Caki2 (cell line): ENCODE measurements at regions not wholly inside any gene's neighbourhood (a gene's known extent, or its start where the extent isn't known, plus 50 kb on each side); places are given as distances from the start of the nearest gene placed in this dataset.
"Not testable (repeated sequence)": the region's sequence is repeated elsewhere in the genome, so short reads cannot be mapped to it uniquely, and the experiment has no call there.

Experiments
- DNase-seq: peaks from one replicate; pipeline ENCODE4 v3.0.0-alpha.2; 2015; ENCODE audit warnings: low read depth
- in situ Hi-C: cut with HindIII; loops from 2 replicates; pipeline ENCODE4 v1.10.0; 2016; ENCODE audit warnings: low sequenced_read_pairs, low pct_unique_long_range_greater_than_20kb, mixed read lengths

GRCh38 chr2:238502088-238502810, 75.5 kb downstream of the ASB1 start:
- no peak for DNase-seq
- in situ Hi-C loops = no loop called here

DNA sequence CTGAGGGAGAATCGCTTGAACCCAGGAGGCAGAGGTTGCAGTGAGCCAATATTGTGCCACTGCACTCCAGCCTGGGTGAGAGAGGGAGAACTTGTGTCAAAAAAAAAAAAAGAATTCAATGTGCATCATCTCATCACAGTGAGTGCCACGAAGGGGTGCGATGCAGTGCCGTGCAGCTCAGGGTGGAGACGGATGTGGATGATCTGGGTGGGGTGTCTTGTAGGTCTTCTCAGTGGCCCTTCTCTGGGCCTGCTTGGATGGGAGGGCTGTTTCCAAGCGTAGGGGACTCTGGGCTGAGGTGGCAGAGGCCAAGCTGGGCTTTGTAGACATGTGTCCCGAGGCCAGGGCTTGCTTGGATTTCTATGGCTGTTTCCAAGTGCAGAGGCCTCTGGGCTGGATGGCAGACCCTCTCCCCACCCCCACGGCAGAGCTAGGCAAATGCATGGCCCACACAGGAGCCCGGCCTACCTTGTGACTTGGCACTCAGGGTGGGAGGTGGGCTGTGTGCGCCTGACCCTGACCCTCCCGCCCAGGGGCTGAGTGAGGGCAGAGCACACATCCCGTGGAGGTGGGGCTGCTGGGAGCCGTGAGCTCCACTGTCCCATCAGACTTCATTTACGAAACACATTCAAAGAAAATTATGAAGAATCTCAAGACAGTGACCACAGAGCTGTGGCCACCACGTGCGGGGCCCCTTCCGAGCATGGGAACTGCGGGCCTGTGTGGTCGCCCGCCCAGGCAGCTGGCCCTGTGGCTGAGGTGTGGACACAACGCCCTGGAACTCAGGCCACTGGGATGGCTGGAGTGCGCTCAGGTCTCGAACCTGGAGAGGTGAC, 76.4 kb downstream of the ASB1 start:
- in situ Hi-C loops = no loop called here
- no peak for DNase-seq

GRCh38 chr2:238504181-238504931, 77.6 kb downstream of the ASB1 start:
- in situ Hi-C loops = no loop called here
- DNase-seq = no peak

GRCh38 chr2:238505119-238505891, 78.6 kb downstream of the ASB1 start:
- in situ Hi-C loops = no loop called here
- no peak for DNase-seq

- in situ Hi-C loops = no loop called here
- DNase-seq = no peak
Observed at GRCh38 chr2:238505892-238506280, 79.2 kb downstream of the ASB1 start.

DNA sequence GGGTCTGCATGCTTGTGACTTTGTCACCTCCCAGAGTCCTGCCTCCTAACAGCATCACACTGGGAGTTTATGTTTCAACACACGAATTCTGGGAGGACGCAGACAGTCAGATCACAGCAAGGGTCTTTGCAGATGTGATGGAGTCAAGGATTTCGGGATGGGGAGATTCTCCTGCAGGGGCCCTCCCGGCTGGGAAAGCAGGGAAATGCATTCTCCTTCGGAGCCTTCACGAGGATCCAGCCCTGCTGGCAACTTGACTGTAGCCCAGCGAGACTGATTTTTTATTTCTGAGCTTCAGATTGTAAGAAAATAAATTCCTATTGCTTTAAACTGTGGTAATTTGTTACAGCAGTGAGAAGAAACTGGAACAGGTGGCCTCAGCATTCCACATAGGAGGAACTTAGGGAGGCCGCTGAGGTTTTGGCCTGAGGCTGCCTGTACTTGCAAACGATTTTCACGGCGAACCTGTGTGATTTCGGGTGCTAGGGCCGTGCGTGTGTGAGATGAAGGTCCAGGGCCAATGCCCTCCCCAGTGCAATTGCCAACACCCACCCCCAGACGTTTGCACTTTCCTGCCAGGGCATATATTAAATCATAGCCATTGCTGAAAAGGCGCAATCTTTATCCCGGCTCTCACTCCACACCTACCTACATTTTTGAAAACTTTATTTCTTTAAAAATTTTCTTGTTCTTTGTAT, 79.8 kb downstream of the ASB1 start:
- in situ Hi-C loops = no loop called here
- no peak for DNase-seq

GRCh38 chr2:238507836-238508235, 81.1 kb downstream of the ASB1 start:
- in situ Hi-C loops = no loop called here
- DNase-seq = no peak

DNA sequence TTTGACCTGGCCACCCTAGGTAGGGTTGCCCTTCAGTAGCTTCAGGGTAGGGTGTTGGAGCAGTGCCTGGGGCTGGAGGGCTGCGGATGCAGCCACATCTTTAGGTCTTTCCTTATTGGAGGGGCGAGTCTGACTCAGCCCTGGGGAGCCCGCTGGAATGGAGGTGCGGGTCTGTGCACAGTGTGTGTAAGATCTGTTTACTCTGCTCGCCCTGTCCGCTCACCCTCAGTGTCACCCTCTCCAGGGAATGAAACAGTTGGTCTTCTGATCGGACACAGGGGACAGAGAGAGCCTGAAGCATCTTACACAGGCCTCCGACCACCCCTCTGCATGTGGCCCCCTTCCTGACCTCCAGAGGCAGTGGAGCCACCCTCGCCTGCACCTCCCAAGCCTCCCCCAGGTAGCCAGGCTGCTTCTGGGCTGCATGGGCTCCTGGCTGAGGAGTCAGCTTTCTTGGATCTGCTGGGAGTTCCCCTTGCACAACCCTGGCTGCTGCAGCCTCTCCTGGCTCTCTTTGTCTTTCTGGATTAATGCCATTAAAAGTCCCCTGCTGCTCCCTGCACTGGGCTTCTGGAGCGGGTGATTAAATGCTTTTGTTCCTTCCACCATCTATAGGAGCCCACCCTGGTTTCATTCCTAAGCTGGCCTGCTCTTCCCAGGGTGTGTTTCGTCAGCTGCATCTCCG, 82.6 kb downstream of the ASB1 start:
- in situ Hi-C loops = no loop called here
- no peak for DNase-seq

DNA sequence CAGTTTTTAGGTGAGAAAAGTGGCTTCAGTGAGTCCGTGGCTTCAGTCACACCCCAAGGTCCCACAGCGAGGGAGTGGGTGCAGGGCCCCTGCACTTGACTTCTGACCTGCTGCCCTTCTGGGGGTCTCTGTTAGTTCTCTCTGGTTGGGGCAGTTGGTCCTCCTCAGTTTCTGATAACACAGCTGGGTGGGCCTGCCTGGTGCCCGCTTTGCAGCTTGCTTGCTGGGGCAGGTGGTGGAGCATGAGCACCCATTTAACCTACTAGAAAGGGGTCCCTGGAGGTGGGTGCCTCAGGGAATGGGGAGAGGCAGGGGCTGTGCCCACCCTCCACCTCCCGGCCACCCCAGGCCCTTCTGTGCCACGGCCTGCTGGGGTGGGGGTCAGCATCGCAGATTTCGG, 83.2 kb downstream of the ASB1 start:
- in situ Hi-C loops = no loop called here

GRCh38 chr2:238510911-238511613, 84.3 kb downstream of the ASB1 start:
- no peak for DNase-seq
- in situ Hi-C loops = no loop called here

More for the DNA sequence above, 83.2 kb downstream of the ASB1 start:
- no peak for DNase-seq

- in situ Hi-C loops = no loop called here
- no peak for DNase-seq
Observed at GRCh38 chr2:238511614-238511950, 84.9 kb downstream of the ASB1 start.

- no peak for DNase-seq
- in situ Hi-C loops = no loop called here
Observed at GRCh38 chr2:238512247-238512867, 85.6 kb downstream of the ASB1 start.

- DNase-seq = no peak
- in situ Hi-C loops = no loop called here
Observed at GRCh38 chr2:238513346-238513745, 86.6 kb downstream of the ASB1 start.

DNA sequence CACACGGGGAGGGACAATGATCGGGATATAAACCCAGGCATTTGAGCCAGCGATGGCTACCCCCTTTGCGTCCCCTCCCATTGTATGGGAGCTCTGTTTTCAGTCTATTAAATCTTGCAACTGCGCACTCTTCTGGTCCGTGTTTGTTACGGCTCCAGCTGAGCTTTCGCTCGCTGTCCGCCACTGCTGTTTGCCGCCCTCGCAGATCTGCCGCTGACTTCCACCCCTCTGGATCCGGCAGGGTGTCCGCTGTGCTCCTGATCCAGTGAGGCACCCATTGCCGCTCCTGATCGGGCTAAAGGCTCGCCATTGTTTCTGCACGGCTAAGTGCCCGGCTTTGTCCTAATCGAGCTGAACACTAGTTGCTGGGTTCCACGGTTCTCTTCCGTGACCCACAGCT, 87.3 kb downstream of the ASB1 start:
- DNase-seq, in situ Hi-C loops: not testable (repeated sequence)

- in situ Hi-C loops = no loop called here
- DNase-seq = no peak
Observed at GRCh38 chr2:238515377-238515776, 88.7 kb downstream of the ASB1 start.

DNA sequence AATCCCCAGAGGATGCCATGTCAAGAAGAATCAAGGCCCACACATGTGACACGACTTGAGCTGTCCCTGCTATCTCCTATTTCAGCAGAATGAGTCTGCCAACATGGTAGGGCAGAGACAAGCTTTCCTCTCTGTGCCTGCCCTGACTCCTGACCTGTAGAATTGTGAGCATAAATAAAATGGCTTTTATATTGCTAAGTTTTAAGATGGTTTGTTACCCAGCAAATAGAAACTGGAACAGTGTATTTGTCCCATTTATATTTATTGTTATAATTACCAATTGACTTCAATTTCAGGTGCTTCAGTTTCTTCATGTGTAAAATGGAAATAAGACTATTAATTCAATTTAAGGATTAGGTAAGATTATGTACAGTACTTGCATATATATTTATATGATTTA, 90.5 kb downstream of the ASB1 start:
- in situ Hi-C loops = no loop called here

More for the DNA sequence above, 90.5 kb downstream of the ASB1 start:
- DNase-seq = no peak
